Suprapubic skin (tissue), 4 donors: ENCODE measurements at regions not wholly inside any gene's neighbourhood (a gene's known extent, or its start where the extent isn't known, plus 50 kb on each side); places are given as distances from the start of the nearest gene placed in this dataset.

Experiments
- EP300 ChIP-seq: sonication (generic); formaldehyde crosslinking; IDR thresholded peaks from one replicate; pipeline ENCODE4 v1.6.1; 2017; ENCODE audit warnings: antibody characterized with exemption
- POLR2A ChIP-seq, 2 donors: fragments of 450-650 bp; IDR thresholded peaks; one replicate each; pipeline ENCODE4 v1.6.1; 2017; ENCODE audit warnings: antibody characterized with exemption in 2 of 2, mild to moderate bottlenecking in 2 of 2, moderate library complexity in 2 of 2
- POLR2AphosphoS5 ChIP-seq, 3 donors: sonication (generic); formaldehyde crosslinking; IDR thresholded peaks; one replicate each; pipeline ENCODE4 v1.6.1; 2017; ENCODE audit warnings: antibody characterized with exemption in 3 of 3
- TF ChIP-seq, protein P1 (sequence below), 2 donors: fragments of 200-600 bp in 1 of 2; fragments of 450-650 bp in 1 of 2; sonication (generic) in 1 of 2; IDR thresholded peaks; one replicate each; pipeline ENCODE4 v1.5.1; 2016 to 2019; ENCODE audit warnings: antibody characterized with exemption in 2 of 2, mild to moderate bottlenecking in 1 of 2, moderate library complexity in 1 of 2

DNA sequence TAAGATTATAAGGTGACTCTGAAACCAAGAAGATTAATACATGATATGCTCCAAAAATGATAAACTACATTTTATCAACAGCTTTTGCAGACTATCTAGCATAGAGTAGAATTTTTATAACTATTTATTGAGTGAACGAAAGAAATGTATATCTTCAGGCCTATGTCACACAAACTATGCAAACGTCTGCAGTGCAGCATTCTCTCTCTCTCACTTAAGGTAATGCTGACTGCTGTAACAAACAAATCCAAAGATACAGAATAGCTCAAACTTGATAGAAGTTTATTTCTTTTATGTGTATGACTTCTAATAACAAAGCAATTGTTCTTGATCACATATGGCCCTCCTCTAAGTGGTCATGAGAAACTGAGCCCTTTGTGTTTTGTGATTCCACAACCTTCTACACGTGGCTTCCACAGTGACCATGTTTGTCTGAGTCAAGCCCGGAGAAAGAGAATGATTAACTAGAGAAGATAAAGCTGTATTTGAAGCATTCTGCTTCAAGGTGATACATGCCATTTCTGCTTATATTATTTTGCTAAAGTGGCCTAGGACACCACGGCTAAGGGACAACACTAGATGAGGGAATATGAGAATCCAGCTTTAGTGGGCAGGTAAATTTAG lies 1352.7 kb upstream of the TMEM132C start:
- TF ChIP-seq EP300 (no peak), POLR2A (IDR thresholded peaks at IDR 0.05) (no peak), POLR2AphosphoS5 (IDR thresholded peaks at IDR 0.05) (no peak)
- TF ChIP-seq, protein P1, sequence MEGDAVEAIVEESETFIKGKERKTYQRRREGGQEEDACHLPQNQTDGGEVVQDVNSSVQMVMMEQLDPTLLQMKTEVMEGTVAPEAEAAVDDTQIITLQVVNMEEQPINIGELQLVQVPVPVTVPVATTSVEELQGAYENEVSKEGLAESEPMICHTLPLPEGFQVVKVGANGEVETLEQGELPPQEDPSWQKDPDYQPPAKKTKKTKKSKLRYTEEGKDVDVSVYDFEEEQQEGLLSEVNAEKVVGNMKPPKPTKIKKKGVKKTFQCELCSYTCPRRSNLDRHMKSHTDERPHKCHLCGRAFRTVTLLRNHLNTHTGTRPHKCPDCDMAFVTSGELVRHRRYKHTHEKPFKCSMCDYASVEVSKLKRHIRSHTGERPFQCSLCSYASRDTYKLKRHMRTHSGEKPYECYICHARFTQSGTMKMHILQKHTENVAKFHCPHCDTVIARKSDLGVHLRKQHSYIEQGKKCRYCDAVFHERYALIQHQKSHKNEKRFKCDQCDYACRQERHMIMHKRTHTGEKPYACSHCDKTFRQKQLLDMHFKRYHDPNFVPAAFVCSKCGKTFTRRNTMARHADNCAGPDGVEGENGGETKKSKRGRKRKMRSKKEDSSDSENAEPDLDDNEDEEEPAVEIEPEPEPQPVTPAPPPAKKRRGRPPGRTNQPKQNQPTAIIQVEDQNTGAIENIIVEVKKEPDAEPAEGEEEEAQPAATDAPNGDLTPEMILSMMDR (IDR thresholded peaks at IDR 0.05) = no peak
